BLaER1 treated with 17β-estradiol and CSF1 and Interleukin-3, amounts not matched to agents 10 nM and 100 nM (cell line): ENCODE measurements at regions not wholly inside any gene's neighbourhood (a gene's known extent, or its start where the extent isn't known, plus 50 kb on each side); places are given as distances from the start of the nearest gene placed in this dataset.

Experiments used
- H3K27ac ChIP-seq, 11 experiments: shearing (Covaris generic); formaldehyde crosslinking; 2 replicates each; pipeline ENCODE4 v1.8.1; 2022
- H3K27me3 ChIP-seq, 11 experiments: shearing (Covaris generic); formaldehyde crosslinking; 2 replicates each; pipeline ENCODE4 v1.8.1; 2022
- H3K36me3 ChIP-seq, 11 experiments: shearing (Covaris generic); formaldehyde crosslinking; 2 replicates each; pipeline ENCODE4 v1.8.1; 2022
- H3K4me1 ChIP-seq, 10 experiments: shearing (Covaris generic); formaldehyde crosslinking; 2 replicates each; pipeline ENCODE4 v1.8.1; 2022
- H3K4me2 ChIP-seq, 11 experiments: shearing (Covaris generic); formaldehyde crosslinking; 2 replicates each; pipeline ENCODE4 v1.8.1; 2022
- H3K4me3 ChIP-seq, 10 experiments: shearing (Covaris generic); formaldehyde crosslinking; 2 replicates each; pipeline ENCODE4 v1.8.1; 2022
- H3K9ac ChIP-seq, 11 experiments: shearing (Covaris generic); formaldehyde crosslinking; 2 replicates each; pipeline ENCODE4 v1.8.1; 2022
- H3K9me3 ChIP-seq, 11 experiments: shearing (Covaris generic); formaldehyde crosslinking; replicated peaks in 1 of 11; 2 replicates each; pipeline ENCODE4 v1.8.1; 2022
- H4K20me1 ChIP-seq, 11 experiments: shearing (Covaris generic); formaldehyde crosslinking; 2 replicates each; pipeline ENCODE4 v1.8.1; 2022
- Cebpa-rat ChIP-seq, 11 experiments: shearing (Covaris generic); IDR thresholded peaks; 2 replicates each; pipeline ENCODE4 v1.8.1; 2022

DNA sequence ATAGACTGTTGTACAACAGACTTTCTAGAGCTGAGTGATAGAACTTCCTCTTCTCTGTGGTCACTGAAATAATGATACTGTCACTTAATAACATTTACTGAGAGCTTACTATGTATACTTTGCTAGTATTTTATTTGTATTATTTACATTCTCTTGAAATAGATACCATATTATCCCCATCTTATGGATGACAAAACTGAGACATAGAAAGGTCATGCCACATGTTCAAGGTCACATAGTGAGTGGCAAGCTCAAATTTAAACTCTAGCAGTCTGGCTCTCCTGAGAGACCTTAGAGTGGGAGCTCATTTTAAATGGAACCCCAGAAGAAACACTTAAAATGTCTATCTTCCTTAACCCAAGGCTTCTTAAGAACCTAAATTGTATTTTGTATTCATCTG, 266.6 kb upstream of the CAMK1G start:
- Histone ChIP-seq H3K36me3 (no peaks in the 10 kb centered on the region), H3K4me3 (no peak overlapping the region), H3K4me1 (no peaks in the 10 kb centered on the region), H3K27me3 (no peaks in the 10 kb centered on the region), H3K9me3 (0 out of 22 replicates have a peak, but pooled peaks cover 0 to 6% (median 0%) of the 10 kb centered on the region in 11 experiments), H3K9ac (no peak overlapping the region), H3K4me2 (no peak overlapping the region), H4K20me1 (no peaks in the 10 kb centered on the region), H3K27ac (no peak overlapping the region)
- TF ChIP-seq Cebpa-rat (IDR thresholded peaks at IDR 0.05) = no peak

DNA sequence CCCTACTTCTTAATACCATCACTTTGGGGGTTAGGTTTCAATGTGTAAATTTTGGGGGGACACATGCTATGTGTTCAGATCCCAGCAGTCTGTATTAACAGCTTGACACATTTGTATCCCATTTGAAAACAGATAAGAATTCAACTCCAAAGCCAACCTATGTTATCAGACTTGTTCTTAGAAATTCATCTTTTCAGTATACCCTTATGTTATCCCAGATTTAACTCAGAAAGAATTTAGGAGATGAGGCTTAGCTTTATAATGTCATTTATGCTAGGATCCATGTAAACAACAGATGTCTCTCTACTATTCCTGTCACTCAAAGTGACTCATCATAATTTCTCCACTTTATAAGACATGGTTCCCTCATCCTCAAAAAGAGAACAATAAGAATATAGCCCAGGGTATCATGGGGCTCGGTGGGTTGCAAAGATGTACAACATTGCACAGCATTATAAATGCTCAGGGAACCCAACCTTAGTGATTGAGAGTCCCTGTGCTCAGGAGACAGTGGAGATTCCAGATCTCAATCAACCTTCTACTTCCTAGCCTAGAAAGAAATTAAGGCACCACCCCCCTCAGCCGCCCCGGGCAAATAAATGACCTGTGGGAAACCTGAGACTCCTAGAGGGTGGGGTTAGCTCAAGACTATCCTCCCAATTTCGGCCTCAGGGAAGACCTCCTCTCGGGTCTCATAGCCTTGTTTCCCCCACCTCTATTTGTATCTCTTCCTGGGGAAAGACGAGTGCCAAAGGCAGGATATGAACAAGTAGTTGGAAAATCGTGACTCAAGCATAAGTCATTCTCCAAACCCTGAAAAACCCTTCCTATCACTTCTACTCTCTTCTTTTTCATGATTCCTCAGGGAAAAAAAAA, 265.1 kb upstream of the CAMK1G start:
- H3K36me3 ChIP-seq = no peaks in the 10 kb centered on the region
- TF ChIP-seq Cebpa-rat (IDR thresholded peaks at IDR 0.05) = no peak
- no peak overlapping the region for H3K27ac ChIP-seq
- H3K9me3 ChIP-seq = 0 out of 22 replicates have a peak, but pooled peaks cover 0 to 6% (median 0%) of the 10 kb centered on the region in 11 experiments
- H4K20me1 ChIP-seq = no peaks in the 10 kb centered on the region
- H3K4me3 ChIP-seq = no peak overlapping the region
- no peak overlapping the region for H3K9ac ChIP-seq
- no peaks in the 10 kb centered on the region for H3K27me3 ChIP-seq
- no peaks in the 10 kb centered on the region for H3K4me1 ChIP-seq
- no peak overlapping the region for H3K4me2 ChIP-seq

DNA sequence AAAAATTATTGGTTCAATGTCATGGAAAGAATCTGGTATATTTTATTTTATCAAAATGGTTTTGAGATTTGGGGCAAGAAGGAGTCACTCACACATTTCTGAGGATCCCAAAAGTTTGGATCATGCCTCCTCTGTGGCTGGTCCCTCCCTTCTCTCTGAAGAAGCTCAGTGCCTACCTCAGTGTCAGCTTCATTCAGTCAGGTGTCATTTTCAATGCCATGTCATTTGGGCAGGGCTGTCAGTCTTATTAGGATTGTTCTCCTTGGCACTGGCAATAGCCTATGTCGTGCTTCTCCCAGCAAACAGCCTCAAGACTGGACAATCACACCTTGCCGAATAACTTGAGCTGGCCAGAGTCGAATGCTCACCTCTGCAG, 264.5 kb upstream of the CAMK1G start:
- H3K9ac ChIP-seq = no peak overlapping the region
- no peak overlapping the region for H3K4me3 ChIP-seq
- H3K36me3 ChIP-seq = no peaks in the 10 kb centered on the region
- H3K27ac ChIP-seq = no peak overlapping the region
- no peaks in the 10 kb centered on the region for H3K27me3 ChIP-seq
- no peak overlapping the region for H3K4me2 ChIP-seq
- no peaks in the 10 kb centered on the region for H3K4me1 ChIP-seq
- no peaks in the 10 kb centered on the region for H4K20me1 ChIP-seq
- H3K9me3 ChIP-seq = 0 out of 22 replicates have a peak, but pooled peaks cover 0 to 6% (median 0%) of the 10 kb centered on the region in 11 experiments
- TF ChIP-seq Cebpa-rat (IDR thresholded peaks at IDR 0.05) = no peak

DNA sequence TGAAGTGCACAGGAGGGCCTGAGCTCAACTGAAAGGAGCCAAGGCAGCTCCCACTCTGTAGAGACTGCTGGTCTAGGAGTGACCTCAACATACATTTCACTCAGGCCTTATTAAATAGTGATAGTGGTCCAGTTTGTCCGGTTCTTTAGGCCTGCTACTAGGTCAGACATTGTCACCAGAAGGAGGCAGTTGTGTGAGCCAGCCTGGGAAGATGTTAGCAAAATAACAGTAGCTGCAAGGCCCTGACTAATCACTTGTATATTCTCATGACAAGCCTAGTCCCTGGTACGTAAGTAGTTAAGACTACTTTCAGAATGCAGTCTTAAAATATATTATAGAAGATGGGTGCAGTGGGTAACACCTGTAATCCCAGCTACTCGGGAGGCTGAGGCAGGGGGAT, 264.0 kb upstream of the CAMK1G start:
- Histone ChIP-seq H3K27ac (no peak overlapping the region), H3K4me1 (no peaks in the 10 kb centered on the region), H4K20me1 (no peaks in the 10 kb centered on the region), H3K27me3 (no peaks in the 10 kb centered on the region), H3K36me3 (no peaks in the 10 kb centered on the region), H3K9me3 (0 out of 22 replicates have a peak, but pooled peaks cover 0 to 6% (median 0%) of the 10 kb centered on the region in 11 experiments), H3K4me3 (no peak overlapping the region), H3K4me2 (no peak overlapping the region), H3K9ac (no peak overlapping the region)
- TF ChIP-seq Cebpa-rat (IDR thresholded peaks at IDR 0.05) = no peak

DNA sequence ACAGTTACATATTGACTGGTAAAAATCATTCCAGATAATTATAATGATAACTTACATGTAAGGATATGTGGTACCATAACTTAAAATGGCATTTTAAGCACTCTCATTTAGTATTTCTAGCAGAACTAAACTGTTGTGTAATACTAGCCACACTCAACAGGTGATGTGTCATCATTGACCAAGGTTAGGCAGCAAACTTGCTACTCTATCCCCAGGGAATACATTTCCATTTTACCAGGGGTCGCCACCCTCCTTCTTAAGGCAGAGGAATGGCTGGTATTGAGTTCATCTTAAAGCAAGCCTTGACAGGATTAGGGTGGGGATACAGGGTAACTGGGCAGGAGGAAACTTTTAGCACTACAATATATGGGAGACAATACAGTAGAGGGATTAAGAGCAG, 259.8 kb upstream of the CAMK1G start:
- Histone ChIP-seq H3K36me3 (no peaks in the 10 kb centered on the region), H3K4me2 (no peak overlapping the region), H3K27ac (no peak overlapping the region), H3K9me3 (0 out of 22 replicates have a peak, but pooled peaks cover 0 to 6% (median 0%) of the 10 kb centered on the region in 11 experiments), H3K4me1 (no peaks in the 10 kb centered on the region), H3K9ac (no peak overlapping the region), H3K4me3 (no peak overlapping the region), H4K20me1 (no peaks in the 10 kb centered on the region), H3K27me3 (no peaks in the 10 kb centered on the region)
- TF ChIP-seq Cebpa-rat (IDR thresholded peaks at IDR 0.05) = no peak

DNA sequence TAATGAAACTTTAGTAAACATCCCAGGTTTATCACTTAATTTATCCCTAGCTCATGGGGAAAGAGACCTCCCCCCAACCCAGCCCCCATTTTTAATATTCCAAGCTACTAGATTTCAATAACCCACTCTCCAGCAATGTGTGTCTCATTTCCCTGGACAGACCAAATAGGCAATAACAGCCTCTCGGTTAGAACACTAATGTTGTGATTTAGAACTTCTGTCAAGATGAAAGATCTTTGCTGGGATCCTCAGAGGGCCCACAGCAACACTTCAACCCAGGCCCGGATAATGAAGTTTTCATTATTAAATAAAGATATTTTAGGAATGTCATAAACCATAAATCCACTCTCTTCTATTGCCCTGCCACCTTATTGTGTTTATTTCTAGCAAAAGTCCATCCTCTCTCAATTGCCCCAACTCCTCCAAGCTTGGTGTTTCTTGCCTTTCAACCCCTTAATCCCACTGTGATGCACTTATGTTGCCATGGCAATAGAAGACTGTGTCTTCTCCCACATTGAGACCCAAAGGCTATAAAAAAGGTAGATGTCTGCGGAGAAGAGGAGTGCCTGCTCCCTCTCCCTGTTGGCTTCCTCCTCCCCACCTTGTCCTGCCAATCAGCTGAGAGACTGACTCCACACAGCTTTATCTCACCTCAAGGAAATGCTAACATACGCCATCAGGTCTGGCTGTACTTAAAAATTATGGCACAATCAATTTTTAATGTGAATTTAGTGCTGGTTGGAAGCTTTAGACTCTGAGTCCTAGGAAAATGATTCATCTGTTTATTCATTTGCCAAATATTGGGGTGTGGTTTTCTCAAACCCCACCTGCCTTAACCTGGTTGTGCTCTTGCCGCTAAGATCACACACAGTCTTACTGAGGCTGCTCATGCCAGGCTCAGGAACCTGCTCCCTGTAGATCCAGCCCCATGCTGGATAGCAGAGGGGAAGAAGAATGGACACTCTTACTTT, 258.3 kb upstream of the CAMK1G start:
- no peak for TF ChIP-seq Cebpa-rat (IDR thresholded peaks at IDR 0.05)
- Histone ChIP-seq H3K27me3 (no peaks in the 10 kb centered on the region), H3K4me3 (no peak overlapping the region), H4K20me1 (no peaks in the 10 kb centered on the region), H3K9ac (no peak overlapping the region), H3K4me1 (no peaks in the 10 kb centered on the region), H3K4me2 (no peak overlapping the region), H3K36me3 (no peaks in the 10 kb centered on the region), H3K9me3 (0 out of 22 replicates have a peak, but pooled peaks cover 0 to 6% (median 0%) of the 10 kb centered on the region in 11 experiments), H3K27ac (no peak overlapping the region)

DNA sequence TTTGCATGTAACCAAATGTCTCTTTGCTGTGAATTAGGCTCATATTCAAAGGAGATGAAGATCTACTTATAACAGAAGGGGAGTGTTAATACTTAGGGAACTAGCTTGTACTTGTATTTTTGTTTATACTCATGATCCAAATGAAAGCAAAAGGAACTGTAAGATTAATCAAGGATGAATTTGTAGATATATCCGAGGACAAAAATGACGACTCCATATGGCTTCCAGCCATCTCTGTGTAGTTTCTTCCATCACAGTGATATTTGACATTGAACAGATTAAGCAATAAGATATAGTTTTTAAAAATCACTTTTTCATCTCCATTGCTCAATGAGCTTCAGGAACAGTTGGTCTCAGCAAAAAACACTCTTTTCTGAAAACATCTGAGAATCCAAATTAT, 257.4 kb upstream of the CAMK1G start:
- Histone ChIP-seq H3K9ac (no peak overlapping the region), H3K27me3 (no peaks in the 10 kb centered on the region), H3K27ac (no peak overlapping the region), H3K4me3 (no peak overlapping the region), H3K9me3 (0 out of 22 replicates have a peak, but pooled peaks cover 0 to 3% (median 0%) of the 10 kb centered on the region in 11 experiments), H3K4me1 (no peaks in the 10 kb centered on the region), H3K4me2 (no peak overlapping the region), H3K36me3 (no peaks in the 10 kb centered on the region), H4K20me1 (no peaks in the 10 kb centered on the region)
- TF ChIP-seq Cebpa-rat (IDR thresholded peaks at IDR 0.05) = no peak

DNA sequence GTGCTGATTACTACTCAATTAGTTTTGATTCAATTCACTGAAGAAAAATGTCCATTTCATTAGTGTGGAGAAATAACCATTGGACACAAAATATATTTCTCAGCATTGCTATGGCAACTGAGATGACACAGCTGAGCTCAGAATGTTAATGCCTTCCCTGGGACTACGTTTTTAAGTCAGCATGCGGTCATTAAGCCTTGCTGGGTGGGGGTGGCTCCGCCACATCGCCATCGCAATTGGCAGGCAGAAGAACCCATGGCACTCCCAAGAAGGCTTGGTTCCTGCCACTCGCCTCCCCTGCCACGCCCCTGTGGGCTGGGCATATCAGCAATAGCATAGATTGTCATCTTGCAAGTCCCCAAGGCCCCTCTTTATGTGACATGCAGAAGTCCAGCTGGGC, 256.7 kb upstream of the CAMK1G start:
- Histone ChIP-seq H3K27ac (no peak overlapping the region), H4K20me1 (no peaks in the 10 kb centered on the region), H3K27me3 (no peaks in the 10 kb centered on the region), H3K4me2 (no peak overlapping the region), H3K36me3 (no peaks in the 10 kb centered on the region), H3K4me1 (no peaks in the 10 kb centered on the region), H3K9ac (no peak overlapping the region), H3K4me3 (no peak overlapping the region), H3K9me3 (0 out of 22 replicates have a peak, but pooled peaks cover 0 to under 1% (median 0%) of the 10 kb centered on the region in 11 experiments)
- no peak for TF ChIP-seq Cebpa-rat (IDR thresholded peaks at IDR 0.05)

DNA sequence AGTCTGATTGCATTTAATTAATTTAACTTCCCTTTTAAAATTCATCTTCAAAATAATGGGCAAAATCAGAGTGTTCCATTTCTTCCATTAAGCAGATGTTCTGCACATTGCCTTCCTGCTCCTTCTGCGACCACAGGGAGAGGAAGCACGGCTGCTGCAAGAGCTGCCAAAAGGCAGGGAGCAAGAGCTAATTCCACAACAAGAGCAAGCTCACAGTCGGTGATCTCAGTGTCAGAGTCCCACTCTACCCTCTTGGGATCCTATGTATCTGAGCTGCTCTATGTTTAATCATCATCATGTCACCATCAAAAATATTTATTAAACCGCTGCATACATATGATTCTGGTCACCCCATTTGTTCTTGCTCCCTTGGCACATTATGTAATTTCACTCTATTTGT, 255.3 kb upstream of the CAMK1G start:
- H3K4me1 ChIP-seq = no peaks in the 10 kb centered on the region
- H3K27me3 ChIP-seq = no peaks in the 10 kb centered on the region
- H3K4me2 ChIP-seq = no peak overlapping the region
- no peaks in the 10 kb centered on the region for H3K36me3 ChIP-seq
- H3K4me3 ChIP-seq = no peak overlapping the region
- no peak overlapping the region for H3K9ac ChIP-seq
- no peak for TF ChIP-seq Cebpa-rat (IDR thresholded peaks at IDR 0.05)
- no peak overlapping the region for H3K27ac ChIP-seq
- H4K20me1 ChIP-seq = no peaks in the 10 kb centered on the region
- H3K9me3 ChIP-seq = no peaks in the 10 kb centered on the region
